HG03108 (cell line): ENCODE measurements at regions not wholly inside any gene's neighbourhood (a gene's known extent, or its start where the extent isn't known, plus 50 kb on each side); places are given as distances from the start of the nearest gene placed in this dataset.

Experiments
- ATAC-seq: cut with Tn5 transposase; IDR thresholded peaks from one replicate; pipeline ENCODE4 v1.9.1; 2021; ENCODE audit warnings: moderate library complexity; ENCODE audit not compliant: unreplicated experiment

DNA sequence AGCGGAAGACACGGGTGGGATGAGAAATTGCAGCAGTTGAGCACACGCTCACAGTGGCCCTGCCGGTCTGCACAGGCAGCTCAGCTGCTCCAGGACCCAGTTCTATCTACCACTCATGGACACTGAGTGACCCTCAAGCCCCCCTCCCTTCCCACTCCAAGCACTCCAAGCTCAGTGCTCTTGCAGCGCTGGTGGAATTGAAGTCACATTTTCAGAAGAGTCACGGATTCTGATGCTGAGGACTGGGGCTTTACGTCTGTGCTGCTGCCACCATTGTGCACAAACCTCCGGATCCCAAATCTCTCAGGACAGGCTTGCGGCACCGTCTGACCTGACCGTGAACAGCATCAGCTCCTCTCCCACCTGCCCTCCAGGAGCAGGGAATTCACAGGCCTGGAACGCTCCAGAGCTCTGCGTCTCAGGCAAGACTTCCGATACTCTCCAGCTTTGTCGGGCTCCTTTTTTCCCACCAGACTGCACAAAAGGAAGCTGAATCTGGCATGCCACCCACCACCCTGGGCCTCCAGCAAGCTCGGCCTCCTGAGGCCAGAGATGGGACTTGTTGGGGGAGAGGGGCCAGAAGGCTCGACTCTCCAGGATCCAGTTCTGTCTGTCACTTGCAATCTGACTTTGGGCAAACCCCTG is 213.1 kb upstream of the RTL1 start:
- ATAC-seq: no peak

DNA sequence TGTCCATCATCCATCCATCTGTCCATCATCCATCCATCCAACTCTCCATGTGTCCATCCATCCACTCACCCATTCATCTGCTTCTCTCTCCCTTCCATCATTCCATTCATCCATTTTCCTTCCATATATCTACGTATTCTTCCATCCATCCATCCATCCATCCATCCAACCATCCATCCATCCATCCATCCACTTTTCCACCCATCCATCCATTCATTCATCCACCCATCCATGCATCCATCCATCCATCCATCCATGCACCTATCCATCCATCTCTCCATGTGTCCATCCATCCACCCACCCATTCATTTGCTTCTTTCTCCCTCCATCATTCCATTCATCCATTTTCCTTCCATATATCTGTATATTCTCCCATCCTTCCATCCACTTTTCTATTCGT is 214.0 kb upstream of the RTL1 start:
- ATAC-seq: no peak

DNA sequence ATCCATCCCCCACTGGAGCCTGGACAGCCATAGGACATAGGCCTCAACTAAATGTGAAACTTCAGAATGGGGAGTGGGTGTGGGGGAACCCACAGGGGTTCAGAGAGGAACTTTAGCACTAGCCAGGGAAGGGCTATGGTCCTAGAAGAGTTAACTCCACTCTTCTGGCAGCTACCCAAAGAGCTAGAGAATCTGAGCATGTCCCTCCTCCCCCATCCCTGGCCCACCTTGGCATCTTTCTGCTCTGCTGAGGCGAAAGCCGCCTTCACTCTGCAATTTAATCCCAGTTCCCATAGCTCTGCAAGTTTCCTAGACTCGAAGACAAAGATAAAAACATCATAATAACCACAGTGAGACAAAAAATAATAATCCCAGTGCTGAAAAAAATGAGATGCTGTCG is 214.7 kb upstream of the RTL1 start:
- no peak for ATAC-seq

DNA sequence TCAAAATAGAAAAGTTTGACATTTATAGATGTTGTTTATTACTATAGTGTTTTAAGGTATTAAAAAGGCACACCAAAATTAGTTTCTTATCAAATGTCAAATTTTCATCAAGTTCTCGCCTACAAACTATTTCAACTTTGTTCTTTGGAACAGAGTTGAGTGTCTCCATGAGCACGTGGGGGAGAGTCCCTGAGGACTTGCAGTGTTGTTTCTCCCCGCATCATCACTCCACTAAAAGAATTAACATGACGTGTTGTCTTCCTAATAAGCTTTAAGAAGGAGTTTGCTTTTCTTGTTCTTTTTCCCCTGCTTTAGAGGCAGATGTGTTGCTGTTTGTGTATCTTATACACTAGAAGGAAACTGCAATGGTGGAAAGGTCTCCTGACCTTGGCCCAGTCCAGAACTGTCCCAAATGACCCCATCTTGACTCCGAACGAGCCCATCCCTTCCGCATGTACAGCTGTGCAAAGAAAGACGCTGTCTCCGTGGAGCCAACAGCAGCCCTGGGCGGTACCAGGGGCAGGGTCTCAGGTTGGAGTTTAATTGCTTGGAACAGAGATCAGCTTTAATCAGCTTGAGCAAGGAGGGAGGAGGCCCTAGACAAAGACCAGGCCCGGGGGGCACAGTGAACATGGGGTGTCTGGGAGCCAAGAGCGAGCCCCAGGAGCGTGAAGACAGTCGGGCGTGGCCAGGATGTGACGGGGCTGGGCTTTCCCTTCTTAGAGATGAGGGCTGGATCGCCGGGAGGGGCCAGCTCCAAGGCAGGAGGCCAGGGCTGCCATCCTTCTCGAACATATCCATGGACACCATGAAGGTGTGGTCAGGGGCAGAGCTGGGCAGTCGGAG is 215.4 kb upstream of the RTL1 start:
- no peak for ATAC-seq

DNA sequence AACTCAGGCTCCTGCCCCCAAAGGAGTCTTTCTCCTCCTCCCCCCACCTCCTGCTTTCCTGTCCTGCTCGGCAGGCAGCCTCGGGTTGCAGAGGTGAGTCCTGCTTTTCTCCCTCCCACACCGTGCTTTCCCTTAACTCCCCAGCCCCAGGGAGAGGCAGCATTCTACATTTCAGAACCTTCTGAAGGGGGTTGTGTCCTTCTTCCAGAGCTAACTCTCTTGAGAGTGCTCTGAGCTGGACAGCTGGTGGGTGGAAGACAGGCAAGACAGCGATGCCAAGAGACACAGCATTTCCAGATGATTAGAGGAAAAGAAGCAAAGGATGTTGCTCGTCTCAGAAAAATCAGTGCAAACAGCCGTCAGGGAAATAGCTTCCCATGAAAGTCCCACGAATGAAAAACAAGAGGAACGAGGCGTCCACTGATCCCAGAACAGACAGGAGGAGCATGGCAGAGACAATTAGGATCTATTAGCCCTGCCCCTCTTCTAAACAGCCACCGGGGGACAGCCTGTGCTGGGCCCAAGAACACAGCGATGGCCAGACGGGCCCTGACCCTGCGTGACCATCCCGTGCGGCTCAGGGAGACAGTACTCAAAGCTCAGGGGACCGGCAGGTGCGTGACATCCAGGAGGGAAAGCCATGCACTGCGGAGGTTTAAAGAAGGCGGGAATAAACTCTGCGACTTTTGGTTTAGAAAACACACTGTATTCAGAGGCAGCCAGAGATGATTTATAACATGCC is 216.5 kb upstream of the RTL1 start:
- no peak for ATAC-seq

DNA sequence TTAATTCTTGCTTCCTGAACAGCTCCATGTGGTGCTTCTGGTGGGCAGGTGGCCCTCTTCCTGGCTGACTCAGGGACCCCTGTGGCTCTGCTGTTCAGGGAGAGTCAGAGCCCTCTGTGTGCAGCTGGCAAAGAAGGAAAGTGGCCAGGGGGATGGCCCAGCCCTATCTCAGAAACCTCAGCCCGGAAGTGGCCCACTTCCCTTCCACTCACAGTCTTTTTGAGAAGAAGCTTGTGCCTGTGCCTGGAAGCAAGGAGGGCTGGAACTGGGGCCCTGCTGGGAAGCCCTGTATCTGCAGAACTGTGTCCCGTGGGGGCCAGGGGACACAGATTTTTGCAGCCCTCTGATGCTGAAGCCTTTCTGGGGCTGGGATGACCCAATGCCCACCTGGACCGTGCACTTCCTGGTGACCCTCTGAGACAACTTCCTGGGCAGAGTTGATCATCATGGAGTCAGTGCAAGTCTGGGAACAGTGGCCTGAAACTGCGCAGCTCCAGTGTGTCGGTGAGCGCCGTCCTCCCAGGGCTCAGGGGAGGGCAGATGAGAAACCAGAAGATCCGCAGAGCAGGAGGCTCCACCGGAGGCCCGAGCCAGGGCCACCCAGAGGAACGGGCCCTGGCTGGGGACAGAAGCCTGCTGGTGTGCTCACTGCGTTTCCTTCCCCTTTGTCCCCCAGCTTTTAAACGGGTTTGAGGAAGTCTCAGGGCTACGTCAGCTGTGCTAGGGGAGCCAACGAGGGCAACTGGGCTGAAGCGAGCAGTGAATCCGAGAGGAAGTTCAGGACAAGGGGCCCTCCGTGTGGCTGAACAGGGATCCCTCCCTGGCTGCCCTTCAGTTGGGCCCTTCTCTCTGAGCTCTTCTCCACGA is 217.4 kb upstream of the RTL1 start:
- peak; percentile 47 for ATAC-seq

DNA sequence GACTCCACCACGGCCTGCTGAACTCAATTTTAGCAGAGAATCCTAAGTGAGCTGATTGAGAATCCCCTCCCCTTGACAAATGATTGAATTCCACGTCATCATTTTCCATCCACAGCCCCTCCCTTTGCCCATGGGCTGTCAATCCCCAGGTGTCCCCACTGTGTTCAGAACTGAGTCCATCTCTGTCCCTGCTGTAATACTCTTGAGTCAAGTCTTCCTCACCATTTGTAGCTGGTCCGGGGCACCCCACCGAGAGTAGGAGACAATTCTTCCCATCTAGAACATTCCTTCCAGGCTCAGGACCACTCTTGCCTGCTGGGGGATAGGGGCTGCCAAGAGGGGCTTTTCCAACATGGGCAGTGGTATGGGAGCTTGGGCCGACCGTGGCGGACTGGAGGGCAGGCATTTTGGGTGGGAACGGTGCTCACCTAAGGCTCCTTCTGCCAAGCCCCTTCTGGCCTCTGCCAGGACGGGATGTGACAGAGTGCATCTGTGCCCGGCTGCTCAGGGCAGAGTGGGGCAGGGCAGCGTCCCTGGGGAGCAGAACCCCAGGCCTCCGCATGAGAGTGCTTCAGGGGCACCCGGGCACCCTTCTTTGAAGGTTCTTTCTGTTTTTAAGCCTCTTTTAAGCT is 218.1 kb upstream of the RTL1 start:
- no peak for ATAC-seq

DNA sequence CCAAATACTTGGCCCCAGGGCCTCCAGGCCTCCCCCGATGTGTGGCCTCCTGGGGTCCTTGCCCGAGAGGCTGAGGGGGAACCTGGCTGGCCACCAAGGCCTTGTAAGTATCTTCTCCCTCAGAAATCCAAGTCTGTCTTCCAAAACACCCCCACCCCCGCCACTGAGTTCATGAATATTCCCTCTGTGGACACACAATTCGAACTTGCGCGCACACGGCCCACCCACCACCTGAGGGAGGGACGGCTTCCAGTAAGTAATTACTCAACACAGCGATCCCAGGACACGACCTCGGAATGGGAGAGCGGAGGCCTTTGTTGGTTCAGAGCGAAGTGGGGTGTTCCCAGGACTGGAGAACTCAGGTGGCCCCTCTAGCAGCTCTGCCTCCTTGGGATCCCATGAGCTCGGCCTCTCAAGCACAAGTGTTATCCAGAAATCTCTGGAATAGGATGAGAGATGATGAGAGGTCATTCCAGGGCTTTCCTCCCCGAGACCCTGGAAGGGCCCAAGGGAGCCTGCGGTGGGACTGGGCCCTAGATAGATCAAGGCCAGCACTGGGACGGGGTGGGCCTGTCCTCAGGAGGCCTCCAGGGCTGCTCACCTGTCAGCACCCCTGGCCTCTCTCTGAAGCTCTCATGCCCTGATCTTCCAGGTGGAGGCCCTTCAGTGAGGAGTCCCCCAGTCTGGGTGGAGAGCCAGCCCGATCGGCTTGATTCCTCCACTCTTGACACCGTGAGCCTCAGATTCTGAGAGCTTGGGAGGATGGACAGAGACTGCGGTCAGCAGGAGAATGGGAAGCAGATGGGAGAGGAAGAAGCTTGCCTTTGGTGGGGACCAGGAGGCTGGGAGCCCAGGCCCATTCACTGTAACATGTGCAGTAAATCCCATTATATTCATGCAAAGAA is 219.0 kb upstream of the RTL1 start:
- no peak for ATAC-seq

DNA sequence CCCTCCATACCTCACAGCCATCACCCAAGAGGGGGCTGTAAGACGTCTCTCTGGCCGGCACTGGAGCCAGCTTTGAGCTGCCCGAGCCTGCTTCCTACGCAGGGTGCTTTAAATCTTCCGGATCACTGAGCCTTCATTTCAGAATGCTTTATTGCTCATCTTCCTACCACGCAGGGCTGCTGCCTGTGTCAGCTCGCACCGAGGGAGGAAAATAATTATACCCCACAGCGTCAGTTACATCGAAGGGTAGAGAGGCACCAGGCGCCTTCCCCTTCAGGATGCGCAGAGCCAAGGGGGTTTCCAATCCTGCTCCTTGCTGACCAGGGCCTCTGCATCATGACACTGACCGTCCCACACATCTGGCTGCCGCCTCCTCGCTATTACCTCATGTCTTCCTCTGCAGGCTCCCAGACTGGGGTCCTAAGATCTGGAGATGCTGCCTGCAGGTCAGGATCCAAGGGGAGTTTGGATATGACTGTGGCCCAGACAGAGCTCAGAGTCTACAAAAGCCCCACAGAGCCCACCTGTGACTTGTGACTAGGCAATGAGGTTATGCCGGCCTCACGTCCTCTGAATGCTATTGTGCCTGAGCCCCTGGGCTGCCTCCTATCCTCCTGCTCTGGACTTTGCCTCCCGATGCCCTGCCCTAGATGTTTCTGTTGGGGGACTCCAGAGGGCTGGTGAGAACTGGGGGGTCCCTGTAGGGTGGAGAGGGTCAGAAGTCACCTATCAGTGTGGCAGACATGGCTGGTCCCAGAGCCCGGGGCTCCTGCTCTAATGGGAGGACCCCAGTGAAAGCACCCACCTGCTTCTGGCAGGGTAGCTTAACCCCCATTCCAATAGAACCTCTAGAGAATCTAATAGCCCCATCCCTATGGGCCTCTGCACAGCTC is 220.3 kb upstream of the RTL1 start:
- ATAC-seq: no peak

DNA sequence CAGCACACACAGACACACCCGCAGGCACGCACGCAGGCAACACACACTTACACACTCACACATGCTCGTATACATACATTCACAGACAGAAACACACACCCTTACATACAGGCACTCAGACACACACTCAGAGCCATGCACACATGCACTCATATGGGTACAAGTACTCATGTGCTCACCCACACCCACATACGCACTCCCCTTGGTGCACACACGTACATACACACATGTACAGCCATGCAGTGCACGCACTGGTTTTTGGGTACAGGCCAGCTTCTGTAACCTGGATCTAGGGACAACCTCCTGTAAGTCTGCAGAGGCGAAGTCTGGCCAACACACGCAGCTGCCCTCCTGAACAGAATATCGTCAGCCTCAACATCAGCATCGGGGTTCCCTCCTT is 221.3 kb upstream of the RTL1 start:
- no peak for ATAC-seq

DNA sequence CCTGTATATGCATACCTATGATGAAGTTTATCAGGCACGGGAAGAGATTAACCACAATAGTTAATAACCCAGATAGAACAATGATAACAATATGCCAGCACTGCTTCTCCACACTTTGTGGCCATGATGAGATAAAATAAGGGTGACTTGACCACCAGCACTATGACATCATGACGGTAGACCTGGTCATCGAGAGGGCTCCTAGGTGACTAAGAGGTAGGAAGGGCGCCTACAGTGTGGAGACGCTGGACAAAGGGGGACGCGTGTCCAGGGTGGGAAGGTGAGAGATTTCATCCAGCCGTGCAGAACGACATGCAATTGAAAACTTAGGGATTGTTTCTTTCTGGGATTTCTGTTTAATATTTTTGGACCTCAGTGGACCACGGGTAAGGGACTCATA is 221.8 kb upstream of the RTL1 start:
- no peak for ATAC-seq

DNA sequence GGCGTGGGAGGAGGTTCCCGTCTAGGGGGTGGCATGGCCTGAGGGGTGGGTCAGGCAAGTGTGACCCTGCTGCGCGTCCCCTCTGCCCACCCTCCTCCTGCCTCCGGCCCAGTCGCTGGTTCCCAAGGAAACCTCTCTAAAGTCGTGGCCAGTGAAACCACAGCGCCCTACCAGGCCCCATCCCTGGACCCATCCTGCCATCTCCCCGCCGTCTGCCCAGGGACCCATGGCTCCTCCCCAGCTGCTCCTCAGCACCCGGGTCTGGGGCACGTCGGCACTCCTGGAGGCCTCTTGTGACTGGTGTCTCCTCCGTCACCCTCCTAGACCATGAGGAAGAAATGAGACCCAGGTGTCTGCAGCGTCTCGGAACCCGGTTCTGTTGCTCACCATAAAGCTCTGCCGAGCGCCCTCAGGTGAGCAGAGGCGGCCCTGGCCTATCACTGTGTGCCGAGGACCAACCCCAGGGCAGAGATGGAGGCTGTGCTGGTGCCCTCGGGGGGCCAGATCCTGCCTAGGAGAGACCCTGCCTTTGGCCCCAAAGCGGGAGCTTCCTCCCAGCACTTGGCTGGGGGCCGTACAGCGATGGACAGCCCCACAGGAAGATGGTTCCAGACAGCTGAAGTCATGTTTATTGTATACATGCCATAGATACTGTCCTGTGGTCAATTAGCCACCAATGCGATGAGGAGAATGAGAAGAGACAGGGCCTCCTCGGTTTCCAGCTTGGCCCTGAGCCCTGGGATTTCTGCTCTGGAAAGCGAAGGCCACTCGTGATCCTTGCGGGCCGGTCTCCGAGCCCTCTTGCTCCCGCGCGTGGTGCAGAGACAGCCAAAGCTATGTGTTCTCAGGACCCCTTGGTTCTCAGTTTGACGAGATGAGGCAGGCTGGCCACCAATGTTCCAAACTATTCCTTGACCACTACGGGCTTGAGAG is 222.5 kb upstream of the RTL1 start:
- ATAC-seq: no peak

DNA sequence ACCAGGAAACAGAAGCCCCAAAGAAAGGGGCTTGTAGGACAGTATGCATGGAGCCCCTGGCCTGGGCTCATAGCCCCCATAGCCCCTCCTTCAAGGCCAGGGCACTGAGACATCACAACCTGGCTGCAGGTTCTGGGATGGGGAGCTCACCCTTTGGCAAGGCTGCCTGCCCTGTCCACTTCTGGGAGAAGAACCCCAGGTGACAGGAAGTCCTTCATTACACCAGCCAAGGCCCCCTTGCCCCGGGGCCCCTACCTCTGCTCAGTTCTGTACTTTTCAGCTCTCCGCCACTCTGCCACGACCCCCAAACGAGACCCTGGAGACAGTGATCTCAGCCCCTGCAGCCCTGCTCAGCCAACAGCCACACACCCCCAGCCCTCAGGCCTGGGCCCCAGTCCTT is 223.2 kb upstream of the RTL1 start:
- ATAC-seq: no peak

DNA sequence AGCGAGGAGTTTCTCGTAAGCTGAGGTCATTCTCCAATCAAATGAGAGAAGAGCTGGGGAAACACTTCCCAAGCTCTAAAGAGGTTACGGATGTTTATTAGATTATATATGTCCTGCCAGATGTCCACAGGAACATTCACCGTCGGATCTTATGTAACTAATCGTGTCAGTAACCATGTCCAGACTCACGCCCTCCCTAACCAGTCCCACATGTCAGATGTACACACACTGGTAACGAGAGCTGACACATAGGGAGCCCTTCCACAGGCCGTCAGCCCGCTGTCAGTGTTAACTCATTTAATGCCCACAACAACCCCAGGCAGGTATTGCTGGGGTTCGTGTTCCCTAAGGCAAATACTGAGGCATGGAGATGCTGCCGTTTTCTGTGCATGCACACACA is 223.7 kb upstream of the RTL1 start:
- no peak for ATAC-seq

DNA sequence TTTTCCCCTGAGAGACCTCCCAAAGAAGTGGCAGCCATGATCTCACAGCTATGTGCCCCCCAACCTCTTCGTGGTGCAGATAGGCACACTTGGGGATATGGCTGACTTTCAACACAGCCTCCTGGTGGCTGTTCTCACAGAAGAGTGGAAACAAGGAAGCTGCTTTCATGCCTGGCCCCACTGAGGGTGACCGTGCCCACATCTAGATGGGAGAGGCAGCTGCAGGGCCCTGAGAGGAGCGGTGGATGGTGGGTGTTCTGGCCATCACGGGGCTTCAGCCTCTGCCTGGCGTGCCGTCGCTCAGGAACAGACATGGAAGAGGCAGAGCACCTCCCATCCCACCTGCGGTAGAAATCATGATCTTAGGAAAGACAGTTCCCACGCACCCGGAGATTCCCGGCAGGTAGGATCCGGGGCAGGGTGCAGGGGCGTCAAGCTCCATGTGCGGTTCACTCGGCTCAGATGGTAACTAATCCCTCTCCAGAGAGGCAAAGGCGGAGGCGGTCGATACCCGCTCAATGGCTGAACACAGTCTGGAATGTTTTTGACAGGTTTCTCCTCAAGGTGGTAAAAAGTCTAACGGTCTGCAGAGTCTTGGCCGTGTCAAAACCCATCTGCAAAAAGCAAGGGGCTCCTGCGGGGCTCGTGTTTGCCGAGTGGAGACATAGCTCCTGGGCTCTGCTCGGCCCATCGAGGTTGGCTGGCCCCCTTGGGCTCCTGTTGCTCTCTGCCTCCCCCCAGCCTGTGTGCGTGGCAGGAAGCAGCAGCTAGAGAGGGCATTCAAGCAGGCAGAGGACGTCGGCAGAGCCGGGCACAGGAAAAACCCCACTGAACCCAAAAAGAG is 225.2 kb upstream of the RTL1 start:
- ATAC-seq: no peak

DNA sequence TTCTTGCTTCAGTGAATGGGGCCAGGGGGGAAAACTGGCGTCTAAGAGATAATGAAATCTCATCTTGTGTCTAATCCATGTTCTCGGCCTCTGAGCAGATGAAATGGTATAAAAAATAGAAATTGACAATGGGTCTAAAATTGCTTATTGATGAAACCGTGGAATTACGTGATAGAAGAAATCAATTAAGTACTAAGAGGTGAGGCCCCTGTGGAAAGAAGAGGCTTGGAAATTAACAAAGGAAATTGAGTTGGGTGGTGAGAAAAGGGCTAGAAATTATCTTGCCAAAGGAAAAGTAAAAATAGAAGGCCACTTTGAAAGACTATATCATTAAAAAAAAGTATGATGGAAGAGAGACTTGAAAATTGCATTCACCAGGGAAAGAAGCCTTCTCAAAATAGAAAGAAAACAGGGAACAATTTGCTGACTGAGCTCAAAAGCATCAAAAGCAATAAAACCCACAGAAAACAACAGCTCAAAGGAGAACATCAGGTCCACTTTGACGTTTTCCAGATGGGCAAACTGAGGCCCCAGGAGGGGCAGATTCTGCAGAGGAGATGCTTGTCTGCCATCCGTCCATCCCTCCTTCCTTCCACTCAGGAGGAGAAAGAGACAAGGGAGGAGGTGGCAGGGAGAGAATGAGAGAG is 226.1 kb upstream of the RTL1 start:
- no peak for ATAC-seq
